Superior temporal gyrus (tissue), 1 donor: ENCODE measurements at regions not wholly inside any gene's neighbourhood (a gene's known extent, or its start where the extent isn't known, plus 50 kb on each side); places are given as distances from the start of the nearest gene placed in this dataset.
"Not testable (repeated sequence)": the region's sequence is repeated elsewhere in the genome, so short reads cannot be mapped to it uniquely, and the experiment has no call there.

Experiments
- DNase-seq: peaks from one replicate; pipeline ENCODE4 v3.0.0-alpha.2; 2016; ENCODE audit errors: extremely low spot score

DNA sequence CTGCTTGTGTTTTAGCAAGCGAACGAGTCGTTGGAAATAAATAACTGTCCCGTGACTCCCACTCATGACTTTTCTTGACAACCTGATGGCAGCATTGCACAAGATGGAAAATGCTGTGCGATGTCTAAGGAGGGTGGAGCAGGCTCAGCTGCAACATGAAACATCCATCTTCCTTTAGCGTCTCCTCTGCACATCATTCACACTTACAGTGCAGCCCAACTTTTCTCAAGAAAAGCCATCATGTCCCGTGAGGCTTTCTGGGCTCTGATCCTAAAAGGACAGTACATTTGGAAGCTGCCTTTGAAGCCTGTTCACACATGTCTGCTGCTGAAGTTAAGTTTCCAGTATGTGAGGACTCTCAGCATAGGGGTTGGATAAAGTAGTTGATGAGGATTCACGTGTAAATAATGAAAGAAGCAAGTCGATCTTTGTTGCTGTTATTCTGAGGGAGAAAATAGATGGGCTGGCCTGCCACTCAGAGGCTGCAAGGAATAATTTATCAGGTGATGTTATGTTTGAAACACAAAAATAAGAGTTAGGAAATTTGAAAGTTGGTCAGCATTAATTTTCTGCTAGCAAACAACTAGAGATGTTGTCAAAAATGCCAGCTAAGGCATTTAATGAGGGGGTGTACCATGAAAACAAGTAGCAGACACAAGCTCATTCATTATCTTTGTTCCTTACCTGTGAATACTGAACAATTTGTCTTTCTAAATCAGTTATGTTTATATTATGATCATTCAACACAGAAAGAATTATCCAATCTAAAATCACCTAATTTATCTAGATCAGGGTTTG lies 328.7 kb upstream of the ZFP42 start:
- DNase-seq = no peak

DNA sequence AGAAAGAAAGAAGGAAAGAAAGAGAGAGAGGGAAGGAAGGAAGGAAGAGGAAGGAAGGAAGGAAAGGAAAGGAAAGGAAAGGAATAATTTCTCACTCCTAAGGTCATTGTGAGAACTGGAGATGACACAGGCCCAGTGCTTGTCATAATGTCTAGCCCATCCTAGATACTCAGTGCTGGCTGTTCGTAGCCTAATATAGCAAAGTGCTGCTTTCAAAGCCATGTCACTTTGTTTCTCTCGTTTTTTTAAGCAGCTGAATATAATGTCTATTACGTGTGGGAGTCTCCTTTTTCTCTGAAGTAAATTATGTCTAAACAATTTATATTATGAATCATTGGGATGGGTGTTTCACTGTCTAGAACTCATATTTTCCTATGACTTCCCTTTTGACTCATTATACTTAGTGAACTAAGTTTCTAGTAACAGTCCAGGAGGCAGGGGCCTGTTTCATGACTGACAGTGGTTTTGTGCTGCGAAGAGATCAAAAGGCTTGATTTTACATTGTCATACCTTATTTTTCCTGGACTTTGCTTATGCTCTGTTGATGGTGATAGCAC lies 327.0 kb upstream of the ZFP42 start:
- DNase-seq = no peak

DNA sequence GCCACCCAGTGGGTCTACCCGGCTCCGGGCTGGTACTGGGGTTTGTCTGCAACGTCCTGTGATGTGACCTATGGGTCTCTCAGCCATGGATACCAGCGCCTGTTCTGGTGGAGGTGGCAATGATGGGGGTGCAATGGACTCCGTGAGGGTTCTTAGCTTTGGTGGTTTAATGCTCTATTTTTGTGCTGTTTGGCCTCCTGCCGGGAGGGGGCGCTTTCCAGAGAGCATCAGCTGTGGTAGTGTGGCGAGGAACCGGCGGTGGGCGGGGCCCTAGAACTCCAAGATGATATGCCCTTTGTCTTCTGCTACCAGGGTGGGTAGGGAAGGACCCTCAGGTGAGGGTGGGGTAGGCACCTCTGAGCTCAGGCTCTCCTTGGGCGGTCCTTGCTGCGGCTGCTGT lies 324.1 kb upstream of the ZFP42 start:
- not testable (repeated sequence) for DNase-seq

DNA sequence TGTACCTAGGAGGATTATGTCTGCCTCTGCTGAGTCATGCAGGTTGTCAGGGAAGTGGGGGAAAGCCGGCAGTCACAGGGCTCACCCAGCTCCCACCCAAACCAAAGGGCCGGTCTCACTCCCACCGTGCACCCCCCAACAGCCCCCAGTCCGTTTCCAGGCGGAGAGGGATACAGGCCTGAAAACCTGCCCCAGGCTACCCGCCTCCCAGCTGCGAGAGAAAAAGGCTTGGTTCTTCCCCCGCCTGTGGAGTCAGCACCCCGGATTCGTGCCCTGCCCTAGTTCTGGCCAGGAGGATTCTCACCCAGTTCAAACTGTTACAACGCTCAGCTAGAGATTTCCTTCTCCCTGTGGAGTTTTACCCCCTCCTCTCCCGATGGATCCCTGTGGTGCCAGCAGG lies 323.6 kb upstream of the ZFP42 start:
- not testable (repeated sequence) for DNase-seq

DNA sequence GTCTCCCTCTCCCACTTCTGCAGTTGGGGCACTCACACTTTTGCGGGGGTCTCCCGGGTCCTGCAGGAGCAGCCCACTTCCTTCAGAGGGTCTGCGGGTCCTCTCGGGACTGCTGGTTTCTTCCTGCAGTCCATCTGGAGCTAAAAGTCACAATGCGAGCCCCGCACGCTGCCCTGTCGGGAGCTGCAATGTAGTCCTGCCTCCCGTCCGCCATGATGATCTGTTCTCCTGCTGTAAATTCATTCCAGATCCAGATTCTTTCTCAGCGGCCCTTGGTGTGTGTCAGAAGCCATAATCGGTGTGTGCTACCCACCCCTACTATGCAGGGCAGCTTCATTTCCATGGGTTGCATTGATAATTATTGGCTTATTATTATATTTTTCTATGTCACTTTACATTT lies 323.0 kb upstream of the ZFP42 start:
- DNase-seq = not testable (repeated sequence)

DNA sequence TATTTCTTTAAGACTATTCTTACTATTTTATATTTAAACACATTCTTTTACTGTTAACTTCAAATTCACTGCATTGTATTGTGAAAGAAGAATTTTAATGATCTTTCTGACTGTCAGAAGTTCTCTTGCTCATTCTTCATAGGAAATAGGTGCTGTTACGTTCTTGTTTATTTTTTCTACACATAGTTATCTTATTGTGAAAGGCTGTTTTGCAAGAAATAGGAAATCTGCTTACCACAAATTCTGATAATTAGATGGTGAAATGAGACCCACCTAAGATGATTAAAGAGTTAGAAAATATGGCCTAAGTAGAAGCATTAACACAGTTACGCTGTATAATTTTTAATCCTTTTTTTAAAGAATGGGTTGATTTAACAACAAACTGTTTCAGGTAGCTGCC lies 316.1 kb upstream of the ZFP42 start:
- DNase-seq = no peak

DNA sequence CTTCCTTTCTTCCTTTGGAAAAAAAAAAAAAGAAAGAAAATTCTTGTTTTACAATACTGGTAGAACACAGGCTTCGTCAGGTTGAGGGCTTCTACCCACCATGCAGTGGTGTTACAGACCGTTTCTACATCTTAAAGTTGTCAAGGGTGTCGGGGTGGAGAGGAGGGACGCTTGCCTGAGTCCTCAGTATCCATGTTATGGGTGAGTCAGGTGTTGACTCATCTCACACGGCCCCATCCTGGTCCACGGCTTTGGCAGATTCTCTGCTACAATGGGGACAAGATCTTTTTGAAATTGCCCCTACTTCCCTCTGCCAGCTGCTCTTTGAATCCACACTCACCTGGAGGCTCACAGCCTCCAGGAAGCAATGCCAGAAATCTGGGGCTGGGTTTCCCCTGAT lies 310.3 kb upstream of the ZFP42 start:
- no peak for DNase-seq

DNA sequence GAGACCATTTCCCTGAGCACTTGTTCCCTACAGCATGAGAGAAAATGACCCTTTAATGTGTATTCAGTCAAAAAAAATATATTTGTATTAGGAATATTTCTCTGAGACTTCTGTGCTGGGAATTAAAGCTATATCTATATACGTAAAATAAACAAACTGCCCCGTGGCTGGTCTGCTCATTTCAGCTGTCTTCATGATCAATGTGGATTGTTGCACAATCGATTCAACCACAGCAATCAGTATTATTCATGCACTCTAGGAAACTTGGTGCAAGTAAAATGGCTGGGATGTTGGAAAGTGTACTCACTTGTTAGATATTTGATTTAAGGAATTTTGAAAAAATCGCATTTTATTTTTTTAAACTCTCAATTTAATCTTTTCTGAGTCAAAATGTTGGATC lies 307.9 kb upstream of the ZFP42 start:
- DNase-seq = no peak

DNA sequence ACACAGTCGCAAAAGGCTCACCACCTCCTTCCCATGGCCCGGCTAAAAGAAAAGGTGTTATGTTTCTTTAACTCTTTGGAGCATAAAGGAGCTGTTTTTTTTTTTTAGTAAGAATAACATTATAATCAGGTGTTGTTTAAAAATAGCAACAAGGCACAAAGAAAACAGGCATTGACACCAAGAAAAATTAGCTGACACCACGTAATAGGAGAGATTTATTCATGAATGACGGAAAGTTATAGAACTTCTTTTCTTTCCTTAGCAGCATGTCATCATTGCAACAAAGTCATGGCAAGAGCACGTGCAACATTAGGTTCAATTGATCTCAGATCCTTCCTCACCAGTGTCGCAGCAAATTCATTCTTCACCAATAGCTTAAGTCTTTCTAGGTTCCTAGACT lies 302.9 kb upstream of the ZFP42 start:
- DNase-seq = no peak

DNA sequence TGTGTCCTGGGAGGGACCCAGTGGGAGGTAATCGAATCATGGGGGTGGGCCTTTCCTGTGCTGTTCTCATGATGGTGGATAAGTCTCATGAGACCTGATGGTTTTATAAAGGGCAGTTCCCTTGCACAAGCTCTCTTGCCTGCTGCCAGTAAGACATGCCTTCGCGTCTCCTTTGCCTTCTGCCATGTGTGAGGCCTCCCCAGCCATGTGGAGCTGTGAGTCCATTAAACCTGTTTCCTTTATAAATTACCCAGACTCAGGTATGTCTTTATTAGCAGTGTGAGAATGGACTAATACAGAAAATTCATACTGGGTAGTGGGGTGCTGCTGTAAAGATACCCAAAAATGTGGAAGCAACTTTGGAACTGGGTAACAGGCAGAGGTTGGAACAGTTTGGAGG lies 300.0 kb upstream of the ZFP42 start:
- not testable (repeated sequence) for DNase-seq

DNA sequence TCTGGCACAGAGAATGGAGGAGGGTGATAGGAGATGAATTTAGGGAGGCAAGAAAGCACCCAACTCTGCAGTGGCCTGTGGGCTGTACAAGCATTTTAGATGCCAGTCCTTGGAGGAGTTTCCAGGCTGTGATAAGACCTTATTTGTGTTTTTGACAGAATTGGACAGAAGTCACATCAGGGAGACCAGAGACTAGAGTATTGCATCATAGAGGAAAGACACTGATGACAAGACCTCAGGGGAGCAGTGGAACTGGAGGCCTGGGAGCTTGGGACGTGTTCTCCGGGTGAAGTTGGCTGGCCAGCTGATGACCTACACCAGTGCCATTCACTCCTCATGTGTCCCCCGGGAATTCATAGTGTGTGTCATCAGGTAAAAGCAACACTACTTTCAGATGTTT lies 284.0 kb upstream of the ZFP42 start:
- DNase-seq = no peak

DNA sequence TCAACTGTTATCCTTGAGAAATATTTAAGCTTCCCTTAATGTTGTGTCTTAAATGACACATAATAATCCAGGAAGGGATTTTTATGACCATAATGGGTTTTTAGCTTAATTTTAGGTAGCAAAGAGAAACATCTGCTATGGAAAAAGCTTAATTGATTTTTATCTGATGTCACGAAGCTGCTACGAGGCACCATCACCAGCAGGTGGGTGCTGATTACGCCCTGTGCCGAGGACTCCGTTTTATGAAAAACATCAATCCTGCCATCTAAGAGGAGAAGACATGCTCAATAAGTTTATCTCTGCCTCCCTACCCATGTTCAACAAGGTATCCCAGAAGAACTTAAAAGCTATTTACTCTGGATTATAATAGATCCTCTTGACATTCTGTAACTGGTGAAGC lies 280.6 kb upstream of the ZFP42 start:
- no peak for DNase-seq

DNA sequence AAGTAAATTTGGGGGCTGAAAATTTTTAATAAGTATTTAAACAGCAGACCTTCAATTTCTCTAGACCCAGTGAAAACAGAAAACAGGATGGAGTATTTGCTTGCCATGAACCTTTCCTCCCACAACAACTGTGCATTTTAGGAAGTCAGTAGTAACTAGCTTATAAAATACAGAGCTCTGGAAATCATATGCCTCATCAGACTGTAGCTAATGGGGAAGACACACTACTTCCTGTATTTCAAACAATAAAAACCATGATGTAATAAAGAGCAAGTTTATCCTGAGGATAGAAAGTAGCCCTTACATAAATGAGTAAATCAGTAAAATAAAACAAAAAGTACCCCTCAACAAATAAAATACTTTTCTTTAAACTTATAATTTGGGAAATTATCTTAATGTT lies 280.1 kb upstream of the ZFP42 start:
- no peak for DNase-seq

DNA sequence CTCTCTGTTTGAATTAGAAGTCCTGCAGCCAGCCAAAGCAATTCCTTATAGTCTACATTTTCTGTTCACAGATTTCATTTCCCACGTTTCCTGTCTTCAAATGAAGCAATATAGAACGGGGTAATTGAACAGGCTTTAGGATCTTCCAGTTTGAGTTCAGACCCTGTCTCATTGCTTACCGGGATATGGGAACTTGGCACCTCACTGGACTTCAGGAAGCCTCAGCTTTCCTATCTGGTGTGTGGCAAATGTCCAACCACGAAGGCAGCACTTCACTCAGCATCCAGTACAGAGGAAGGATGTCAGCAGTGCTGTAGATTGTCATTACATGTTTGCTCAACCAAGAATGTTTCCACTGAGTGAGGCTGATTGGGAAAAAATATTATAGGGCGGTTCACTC lies 271.1 kb upstream of the ZFP42 start:
- no peak for DNase-seq

DNA sequence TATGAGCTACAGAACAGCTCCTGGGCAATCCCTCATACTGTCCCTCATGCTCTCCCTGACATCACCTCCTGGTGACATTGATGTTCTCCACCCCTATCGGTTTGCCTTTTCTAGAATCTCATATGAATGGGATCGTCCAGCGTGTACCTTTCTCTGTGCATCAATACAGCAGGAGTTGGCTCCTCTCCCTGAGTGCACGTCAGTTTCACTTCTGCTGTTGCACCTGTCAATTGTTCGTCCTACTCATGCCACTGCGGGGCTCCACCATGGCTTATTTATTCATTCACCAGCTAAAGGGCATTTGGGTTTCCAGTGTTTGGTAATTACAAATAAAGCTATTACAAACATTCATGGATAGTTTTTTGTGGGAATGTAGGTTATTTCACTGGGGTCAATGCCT lies 269.1 kb upstream of the ZFP42 start:
- DNase-seq = no peak

DNA sequence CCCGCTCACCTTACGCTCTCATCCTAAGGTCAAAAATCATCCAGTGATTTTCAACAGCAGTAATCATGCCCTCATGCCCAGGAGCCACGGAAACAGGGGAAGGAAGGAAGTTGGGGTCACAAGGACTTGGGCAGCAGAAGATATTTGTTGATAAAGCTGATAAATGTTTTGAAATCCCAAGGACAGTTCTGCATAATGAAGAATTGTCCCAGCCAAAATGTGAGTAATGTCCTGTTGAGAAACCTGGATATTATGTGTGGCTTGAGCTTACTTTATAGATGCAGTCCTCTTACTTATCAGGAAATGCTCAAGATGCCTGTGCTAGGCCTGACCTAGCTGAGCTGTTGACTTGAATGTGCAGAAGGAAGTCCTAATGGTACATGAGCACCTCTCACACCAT lies 263.0 kb upstream of the ZFP42 start:
- no peak for DNase-seq

DNA sequence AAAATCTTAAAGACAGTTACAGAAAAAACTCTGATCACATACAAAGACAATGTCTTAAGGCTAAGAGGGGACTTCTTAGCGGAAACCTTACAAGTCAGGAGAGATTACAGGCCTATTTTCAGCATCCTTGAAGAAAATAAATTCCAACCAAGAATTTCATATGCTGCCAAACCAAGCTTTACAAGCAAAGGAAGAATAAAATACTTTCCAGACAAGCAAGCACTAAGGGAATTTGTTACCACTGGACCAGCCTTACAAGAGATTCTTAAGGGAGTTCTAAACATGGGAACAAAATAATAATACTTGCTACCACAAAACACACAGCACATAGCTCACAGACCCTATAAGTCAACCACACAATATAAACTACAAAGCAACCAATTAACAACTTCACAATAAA lies 255.8 kb upstream of the ZFP42 start:
- no peak for DNase-seq

DNA sequence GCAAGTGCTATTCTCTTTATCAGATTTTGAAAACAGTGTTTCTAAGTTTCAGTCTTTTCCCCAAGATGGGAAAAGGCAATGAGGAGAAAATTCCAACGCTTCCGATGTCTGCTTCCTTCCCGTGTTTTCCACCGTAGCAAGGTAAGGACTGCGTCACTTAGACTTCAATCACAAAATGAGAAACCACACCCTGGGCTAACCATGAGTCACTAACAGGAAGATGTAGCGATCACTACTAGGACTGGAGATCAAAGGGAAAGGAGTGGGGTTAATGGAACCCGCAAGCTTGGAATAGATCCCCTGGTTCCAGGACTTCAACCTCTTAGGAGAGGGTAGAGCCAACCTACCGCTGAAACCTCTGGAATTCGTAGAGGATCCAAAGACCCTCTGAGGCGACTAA lies 250.7 kb upstream of the ZFP42 start:
- no peak for DNase-seq

DNA sequence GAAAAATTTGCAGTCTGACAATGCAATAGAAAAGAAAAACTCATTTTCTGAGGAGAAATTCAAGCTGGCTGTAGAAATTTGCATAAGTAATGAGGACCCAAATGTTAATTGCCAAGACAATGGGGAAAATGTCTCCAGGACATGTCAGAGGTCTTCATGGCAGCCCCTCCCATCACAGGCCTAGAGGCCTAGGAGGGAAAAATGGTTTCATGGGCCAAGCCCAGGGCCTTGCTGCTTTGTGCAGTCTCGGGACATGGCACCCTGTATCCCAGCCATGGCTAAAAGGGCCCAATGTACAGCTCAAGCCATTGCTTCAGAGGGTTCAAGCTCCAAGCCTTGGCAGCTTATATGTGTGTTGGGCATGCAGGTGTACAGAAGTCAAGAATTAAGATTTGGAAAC lies 244.9 kb upstream of the ZFP42 start:
- DNase-seq = not testable (repeated sequence)

DNA sequence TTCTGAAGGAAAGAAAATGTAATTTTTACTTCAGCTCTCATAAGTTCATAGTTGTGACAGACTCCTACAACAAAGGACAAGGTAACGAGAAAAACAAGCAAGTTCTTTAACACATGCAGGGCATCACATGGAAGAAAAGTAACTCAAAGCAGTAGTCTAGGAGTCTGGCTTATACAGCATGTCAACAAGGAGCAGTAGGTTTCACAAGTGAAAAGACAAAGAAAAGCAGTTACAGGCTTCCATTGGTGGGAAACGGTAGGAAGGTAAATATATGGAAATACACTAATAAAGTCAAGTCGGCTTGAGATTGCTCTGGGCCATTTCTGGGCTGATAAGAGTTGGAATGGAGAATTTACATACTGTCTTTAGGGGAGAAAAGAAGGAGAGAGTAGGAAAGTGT lies 228.4 kb upstream of the ZFP42 start:
- DNase-seq = no peak

DNA sequence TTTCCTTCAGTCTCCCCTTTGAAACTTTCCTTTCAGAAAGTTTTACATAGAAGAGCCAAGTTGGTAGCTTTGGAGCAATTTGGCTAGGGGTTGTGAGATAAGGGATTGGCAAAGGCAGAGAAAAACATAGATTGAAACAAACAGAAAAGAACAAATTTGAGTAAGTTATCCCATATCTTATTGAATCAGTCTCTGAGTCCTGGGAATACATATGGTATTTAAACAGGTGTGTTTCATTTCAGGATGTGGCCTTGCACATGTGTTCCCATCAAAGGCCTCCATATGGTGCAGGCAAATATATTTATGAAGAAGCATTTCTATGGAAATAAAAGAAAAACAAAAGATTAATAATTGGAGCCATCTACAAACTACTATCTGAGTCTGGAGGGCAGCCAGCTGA lies 227.9 kb upstream of the ZFP42 start:
- DNase-seq = no peak

DNA sequence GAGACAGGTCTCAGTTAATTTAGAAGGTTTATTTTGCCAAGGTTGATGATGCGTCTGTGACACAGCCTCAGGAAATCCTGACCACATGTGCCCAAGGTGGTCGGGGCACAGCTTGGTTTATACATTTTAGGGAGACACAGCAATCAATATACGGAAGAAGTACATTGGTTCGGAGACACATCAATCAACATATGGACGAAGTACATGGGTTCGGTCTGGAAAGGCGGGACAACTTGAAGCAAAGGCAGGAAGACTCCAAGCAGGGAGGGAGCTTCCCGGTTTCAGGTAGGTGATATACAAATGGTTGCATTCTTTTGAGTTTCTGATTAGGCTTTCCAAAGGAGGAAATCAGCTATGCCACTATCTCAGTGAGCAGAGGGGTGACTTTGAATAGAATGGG lies 225.2 kb upstream of the ZFP42 start:
- no peak for DNase-seq

DNA sequence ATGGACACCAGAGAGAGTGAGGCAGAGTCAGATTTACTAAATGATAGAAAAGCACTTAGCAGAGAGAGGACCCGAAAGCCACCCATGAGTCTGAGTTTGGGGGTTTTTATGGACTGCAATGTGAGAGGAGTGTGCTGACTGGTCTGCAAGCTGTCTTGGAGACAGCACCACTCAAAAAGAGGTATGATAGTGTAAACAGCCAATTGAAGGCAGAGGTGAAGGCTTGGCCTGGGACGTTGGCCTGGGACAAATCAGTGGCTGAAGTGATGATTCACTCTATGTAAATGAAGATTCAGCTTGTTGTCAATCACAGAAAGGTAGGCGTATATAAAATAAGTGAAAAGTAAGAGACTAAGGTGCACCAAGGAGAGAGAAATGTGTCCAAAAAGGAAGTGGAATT lies 217.6 kb upstream of the ZFP42 start:
- no peak for DNase-seq

DNA sequence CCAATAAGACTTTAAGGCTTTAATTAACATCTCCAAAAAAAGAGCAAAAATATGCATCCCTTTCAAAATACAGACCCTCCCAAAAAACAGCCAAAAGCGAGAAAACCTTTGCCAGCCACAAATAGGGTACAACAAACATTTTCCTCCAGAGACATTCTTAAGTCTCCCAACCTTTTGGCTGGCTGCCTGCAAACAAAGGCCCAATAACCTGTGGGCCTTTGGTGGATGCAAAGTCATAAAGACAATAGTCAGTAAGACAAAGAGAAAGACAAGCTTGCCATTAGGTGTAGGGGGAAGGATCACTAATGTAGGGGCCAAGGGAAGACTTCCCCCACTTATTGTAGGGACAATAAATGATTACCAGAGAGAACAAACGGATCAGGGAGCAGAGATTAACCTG lies 215.5 kb upstream of the ZFP42 start:
- DNase-seq = no peak
